Bronchial epithelial cell (primary cell): ENCODE measurements at regions not wholly inside any gene's neighbourhood (a gene's known extent, or its start where the extent isn't known, plus 50 kb on each side); places are given as distances from the start of the nearest gene placed in this dataset.
"Not testable (repeated sequence)": the region's sequence is repeated elsewhere in the genome, so short reads cannot be mapped to it uniquely, and the experiment has no call there.

Experiments used
- DNase-seq: peaks from one replicate; pipeline ENCODE4 v3.0.0-alpha.2; 2010; ENCODE audit warnings: low read depth
- FAIRE-seq: peaks from 2 replicates; lab custom pipeline; 2011; peaks lifted over from hg19 to GRCh38; lab: Jason Lieb, UNC
- H3K27me3 ChIP-seq: 2 replicates; pipeline ENCODE4 v1.5.1; 2011; ENCODE audit warnings: low read length; ENCODE audit not compliant: control insufficient read depth, insufficient read depth
- H3K36me3 ChIP-seq: 2 replicates; pipeline ENCODE4 v1.5.1; 2011; ENCODE audit warnings: low read length; ENCODE audit not compliant: control insufficient read depth, insufficient read depth
- H3K4me3 ChIP-seq: 2 replicates; pipeline ENCODE4 v1.5.1; 2011; ENCODE audit warnings: mild to moderate bottlenecking, low read depth, low read length, control low read depth
- TF ChIP-seq, protein P1 (sequence below): IDR thresholded peaks from 2 replicates; pipeline ENCODE4 v1.5.1; 2011; ENCODE audit warnings: mild to moderate bottlenecking, moderate library complexity, low read length, control low read depth, inconsistent platforms; ENCODE audit not compliant: insufficient read depth, severe bottlenecking

DNA sequence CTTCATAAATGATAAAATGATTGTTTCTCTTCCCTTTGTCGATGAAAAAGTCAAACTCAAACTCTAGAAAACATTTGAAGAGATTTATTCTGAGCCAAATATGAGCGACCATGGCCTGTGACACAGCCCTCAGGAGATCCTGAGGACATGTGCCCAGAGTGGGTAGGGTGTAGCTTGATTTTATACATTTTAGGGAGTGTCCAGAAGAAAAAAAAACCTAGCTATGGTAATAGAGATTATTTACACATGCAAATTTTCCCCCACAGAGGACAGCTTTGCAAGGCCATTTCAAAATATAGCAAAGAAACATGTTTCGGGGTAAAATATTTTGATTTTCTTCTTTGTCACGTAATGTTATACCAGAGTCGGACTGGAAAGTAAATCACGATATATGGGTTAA is 92.4 kb upstream of the TRIB2 start:
- FAIRE-seq (no peak), DNase-seq (no peak)
- Histone ChIP-seq H3K4me3 (no peak overlapping the region), H3K27me3 (no peaks in the 10 kb centered on the region), H3K36me3 (no peaks in the 10 kb centered on the region)
- TF ChIP-seq, protein P1, sequence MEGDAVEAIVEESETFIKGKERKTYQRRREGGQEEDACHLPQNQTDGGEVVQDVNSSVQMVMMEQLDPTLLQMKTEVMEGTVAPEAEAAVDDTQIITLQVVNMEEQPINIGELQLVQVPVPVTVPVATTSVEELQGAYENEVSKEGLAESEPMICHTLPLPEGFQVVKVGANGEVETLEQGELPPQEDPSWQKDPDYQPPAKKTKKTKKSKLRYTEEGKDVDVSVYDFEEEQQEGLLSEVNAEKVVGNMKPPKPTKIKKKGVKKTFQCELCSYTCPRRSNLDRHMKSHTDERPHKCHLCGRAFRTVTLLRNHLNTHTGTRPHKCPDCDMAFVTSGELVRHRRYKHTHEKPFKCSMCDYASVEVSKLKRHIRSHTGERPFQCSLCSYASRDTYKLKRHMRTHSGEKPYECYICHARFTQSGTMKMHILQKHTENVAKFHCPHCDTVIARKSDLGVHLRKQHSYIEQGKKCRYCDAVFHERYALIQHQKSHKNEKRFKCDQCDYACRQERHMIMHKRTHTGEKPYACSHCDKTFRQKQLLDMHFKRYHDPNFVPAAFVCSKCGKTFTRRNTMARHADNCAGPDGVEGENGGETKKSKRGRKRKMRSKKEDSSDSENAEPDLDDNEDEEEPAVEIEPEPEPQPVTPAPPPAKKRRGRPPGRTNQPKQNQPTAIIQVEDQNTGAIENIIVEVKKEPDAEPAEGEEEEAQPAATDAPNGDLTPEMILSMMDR, result no peak

DNA sequence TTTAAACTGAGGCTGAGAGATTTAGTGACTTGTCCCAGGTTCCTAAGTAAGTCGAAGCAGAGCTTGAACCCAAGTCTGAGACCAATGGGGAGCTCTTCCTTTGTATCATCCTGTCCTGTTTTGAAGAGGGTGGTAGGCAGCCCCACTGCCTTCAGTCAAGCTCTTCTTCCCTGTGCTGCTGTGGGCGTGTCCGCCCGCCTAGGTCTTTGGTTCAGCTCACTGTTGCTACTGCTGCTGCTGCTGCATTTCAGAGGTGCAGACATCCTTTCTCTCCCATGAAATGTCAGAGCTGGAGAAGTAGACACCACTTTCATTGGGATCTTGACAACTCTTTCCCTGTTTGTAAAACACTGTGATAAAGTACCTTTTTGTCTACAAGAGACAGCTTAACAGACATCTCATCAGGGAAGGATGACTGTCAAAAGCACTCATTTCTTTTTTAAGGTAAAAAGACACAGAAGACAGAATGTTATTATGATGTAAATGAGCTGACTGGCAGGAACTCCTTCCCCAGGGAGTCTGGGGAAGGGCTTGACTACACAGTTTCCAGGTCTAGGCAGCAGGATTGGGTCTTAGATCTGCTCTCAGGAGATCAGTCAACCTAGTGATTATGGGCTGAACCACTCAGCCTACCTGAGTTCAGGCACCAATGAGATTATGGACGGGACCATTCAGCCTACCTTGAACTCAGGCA is 91.7 kb upstream of the TRIB2 start:
- FAIRE-seq (peak; percentile 80), DNase-seq (no peak)
- Histone ChIP-seq H3K4me3 (no peak overlapping the region), H3K36me3 (no peaks in the 10 kb centered on the region), H3K27me3 (no peaks in the 10 kb centered on the region)
- TF ChIP-seq, protein P1, result no peak

DNA sequence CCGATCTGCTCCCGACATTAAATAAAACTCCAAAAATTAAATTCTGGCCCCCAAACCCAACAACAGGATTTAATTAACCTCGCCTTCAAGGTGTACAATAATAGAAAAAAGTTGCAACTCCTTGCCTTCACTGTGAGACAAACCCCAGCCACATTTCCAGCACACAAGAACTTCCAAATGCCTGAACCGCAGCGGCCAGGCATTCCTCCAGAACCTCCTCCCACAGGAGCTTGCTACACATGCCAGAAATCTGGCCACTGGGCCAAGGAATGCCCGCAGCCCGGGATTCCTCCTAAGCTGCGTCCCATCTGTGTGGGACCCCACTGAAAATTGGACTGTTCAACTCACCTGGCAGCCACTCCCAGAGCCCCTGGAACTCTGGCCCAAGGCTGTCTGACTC is 88.2 kb upstream of the TRIB2 start:
- not testable (repeated sequence) for H3K4me3 ChIP-seq, FAIRE-seq, H3K27me3 ChIP-seq, DNase-seq, H3K36me3 ChIP-seq

DNA sequence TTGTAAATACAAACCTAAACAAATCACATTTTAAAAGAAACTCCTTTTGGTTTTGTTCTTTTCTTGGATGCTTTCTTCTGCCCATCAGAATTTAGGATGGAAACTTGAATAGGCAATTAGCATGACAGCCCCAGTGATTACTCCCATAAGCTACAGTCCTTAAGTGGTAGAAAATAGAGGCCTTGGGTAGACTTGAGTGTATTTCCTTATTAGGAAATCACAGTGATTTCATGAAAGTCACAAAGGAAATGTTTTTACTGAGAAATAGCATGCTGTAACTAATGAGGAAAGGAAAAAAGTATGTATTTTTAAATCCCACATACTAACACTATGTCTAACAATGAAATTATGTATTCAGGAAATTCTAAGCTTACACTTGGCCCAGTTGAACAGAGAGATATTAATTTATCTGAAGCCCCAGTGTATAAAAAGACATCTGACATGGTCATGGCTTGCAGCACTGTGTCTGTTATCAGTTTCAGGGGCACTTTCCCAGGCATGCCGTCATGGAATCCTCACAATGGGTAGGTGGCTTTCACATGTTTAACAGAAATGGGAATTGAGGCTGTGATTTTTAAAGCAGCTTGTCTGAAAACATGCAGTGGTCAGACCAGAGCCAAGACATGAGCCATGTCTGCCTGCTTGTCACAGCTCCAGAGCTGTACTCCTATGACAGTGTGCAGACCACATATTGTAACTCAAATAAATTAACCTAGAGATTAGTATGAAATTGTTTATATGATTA is 79.7 kb upstream of the TRIB2 start:
- FAIRE-seq (no peak), DNase-seq (no peak)
- TF ChIP-seq, protein P1, result no peak
- H3K4me3 ChIP-seq, result no peak overlapping the region
- H3K27me3 ChIP-seq, result no peaks in the 10 kb centered on the region
- H3K36me3 ChIP-seq, result no peaks in the 10 kb centered on the region

DNA sequence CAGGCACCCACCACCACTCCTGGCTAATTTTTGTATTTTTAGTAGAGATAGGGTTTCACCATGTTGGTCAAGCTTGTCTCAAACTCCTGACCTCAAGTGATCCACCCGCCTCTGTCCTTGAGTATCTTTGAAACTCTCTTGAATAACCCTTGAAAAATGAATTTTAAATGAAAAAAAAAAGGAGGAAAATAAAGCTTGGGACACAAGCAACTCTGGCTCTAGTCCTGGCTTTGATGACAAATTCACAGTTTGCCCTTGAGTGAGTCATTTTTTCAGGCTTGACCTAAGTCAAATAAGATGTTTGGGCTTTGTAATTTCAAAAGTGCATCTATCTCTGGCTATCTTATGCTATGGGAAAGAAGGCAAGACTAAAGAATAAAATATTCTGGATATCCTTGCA is 79.0 kb upstream of the TRIB2 start:
- Histone ChIP-seq H3K27me3 (no peaks in the 10 kb centered on the region), H3K36me3 (no peaks in the 10 kb centered on the region), H3K4me3 (no peak overlapping the region)
- FAIRE-seq, result no peak
- TF ChIP-seq, protein P1, result no peak
- DNase-seq, result peak; percentile 48

DNA sequence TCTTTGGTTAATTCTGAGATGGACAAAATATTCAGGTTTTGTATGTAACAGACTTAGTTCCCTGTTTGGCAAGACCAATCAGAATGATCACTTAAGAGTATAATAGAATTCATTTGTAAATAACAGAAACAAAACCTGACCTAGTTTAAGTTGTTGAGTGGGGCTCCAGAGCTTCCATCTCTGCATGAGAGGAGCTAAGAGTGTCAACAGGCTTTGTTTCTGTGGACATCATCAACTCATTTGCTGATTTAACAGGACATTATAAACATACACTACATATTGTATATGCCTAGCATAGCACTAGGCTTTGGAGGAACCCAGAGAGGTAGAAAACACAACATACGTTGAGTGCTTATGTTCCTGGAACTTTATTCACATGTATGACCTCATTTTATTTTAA is 75.3 kb upstream of the TRIB2 start:
- no peak overlapping the region for H3K4me3 ChIP-seq
- FAIRE-seq (no peak), DNase-seq (no peak)
- H3K36me3 ChIP-seq, result no peaks in the 10 kb centered on the region
- H3K27me3 ChIP-seq, result peaks cover 2% of the 10 kb centered on the region
- TF ChIP-seq, protein P1, result no peak
